GM18909 (cell line): ENCODE measurements at regions not wholly inside any gene's neighbourhood (a gene's known extent, or its start where the extent isn't known, plus 50 kb on each side); places are given as distances from the start of the nearest gene placed in this dataset.

Source experiments
- ATAC-seq: cut with Tn5 transposase; IDR thresholded peaks from one replicate; pipeline ENCODE4 v1.9.1; 2021; ENCODE audit warnings: mild to moderate bottlenecking; ENCODE audit not compliant: unreplicated experiment, poor library complexity

- ATAC-seq: no peak
Measured at GRCh38 chr5:53430618-53431252, 49.7 kb upstream of the FST start.
